HG03103 (cell line): ENCODE measurements at regions not wholly inside any gene's neighbourhood (a gene's known extent, or its start where the extent isn't known, plus 50 kb on each side); places are given as distances from the start of the nearest gene placed in this dataset.
"Not testable (repeated sequence)": the region's sequence is repeated elsewhere in the genome, so short reads cannot be mapped to it uniquely, and the experiment has no call there.

Experiments used
- ATAC-seq: cut with Tn5 transposase; IDR thresholded peaks from one replicate; pipeline ENCODE4 v1.9.1; 2021; ENCODE audit warnings: low read depth; ENCODE audit not compliant: unreplicated experiment

DNA sequence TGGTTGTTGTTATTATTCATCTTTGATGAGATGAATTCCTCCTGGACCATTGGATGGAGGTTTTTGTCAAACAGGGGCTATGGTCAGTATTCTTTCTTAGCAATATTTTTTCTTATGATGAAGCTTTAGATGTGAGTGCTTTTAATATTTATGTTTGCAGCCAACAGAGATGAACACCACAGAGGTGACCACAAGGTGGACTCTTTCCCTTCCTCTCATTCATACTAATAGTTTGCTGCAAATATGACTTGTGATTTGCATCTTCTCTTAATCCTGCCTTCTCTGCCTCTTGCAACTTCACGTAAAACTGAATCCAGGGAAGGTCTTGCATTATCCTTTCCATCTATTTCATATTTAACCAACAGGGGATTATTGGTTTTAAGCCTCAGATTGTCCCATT lies 473.1 kb upstream of the UBE2E2 start:
- ATAC-seq: no peak

DNA sequence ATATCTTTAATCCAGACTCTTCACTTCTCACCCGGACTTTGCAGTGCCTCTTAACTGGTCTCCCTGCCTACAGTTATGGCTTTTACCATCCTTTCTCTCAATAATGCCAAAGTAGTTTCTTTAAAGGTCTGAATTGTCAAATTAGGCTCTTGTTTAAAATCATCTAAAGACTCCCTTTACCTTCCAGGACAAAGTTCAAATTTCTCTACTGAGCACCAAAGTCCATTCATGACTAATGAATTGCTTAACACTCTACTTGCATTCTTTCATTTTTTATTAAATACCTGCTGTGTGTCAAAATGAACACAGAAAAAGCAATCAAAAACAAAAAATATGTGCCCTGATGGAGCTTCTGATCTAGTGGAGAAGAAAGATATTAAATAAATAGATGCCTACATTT lies 472.4 kb upstream of the UBE2E2 start:
- ATAC-seq: no peak

- ATAC-seq: no peak
Observed at GRCh38 chr3:22731901-22732300, 471.2 kb upstream of the UBE2E2 start.

- ATAC-seq: no peak
Observed at GRCh38 chr3:22732641-22733040, 470.5 kb upstream of the UBE2E2 start.

DNA sequence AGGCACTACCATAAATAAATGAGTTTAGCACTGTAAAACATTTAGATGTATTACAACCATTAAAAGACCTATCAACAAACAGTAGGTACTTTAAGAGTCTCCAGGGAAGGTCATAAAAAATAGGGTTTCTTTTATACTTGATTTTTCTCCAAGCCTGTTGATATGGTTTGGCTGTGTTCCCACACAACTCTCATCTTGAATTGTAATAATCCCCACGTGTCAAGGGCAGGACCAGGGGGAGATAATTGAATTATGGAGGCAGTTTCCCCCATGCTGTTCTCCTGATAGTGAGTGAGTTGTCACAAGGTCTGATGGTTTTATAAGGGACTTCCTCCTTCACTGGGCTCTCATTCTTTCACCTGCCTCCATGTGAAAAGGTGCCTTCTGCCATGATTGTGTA lies 468.9 kb upstream of the UBE2E2 start:
- no peak for ATAC-seq

DNA sequence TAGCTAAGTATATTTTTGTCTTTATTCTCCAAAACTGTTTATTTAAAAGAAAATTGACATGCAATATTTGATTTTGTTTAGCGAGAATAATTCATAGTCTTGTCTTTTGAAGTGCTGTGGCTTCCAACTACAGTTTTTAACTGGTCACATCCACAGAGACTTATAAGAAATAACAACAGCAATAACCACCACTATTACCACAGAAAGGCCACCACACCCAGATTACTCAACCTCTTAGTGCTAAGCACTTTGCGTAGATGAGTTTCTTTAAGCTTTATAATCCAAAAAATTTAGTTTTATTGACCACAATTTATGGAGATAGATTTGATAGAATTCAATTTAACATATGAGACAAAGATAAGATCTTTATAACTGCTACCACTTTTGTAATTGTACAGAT lies 468.4 kb upstream of the UBE2E2 start:
- no peak for ATAC-seq

DNA sequence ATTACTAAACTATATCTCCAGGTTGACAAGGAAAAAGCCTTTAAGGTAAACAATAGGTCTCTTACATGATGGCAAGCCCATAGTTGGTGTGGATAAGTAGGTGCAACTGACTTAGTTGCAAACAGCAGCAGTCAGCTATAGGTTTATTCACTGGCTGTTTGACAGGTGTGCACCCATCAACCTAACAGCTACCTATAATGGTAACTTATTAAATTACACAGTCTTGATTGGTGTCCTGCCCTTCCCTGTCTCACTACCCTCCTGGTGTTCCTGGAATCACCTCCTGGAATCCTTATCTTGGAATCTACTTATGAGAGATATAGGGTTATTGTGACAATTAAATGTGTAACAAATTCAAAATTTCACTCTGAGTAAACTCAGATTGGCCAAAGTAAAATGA lies 467.8 kb upstream of the UBE2E2 start:
- no peak for ATAC-seq

GRCh38 chr3:22743386-22743785 lies 459.7 kb upstream of the UBE2E2 start:
- not testable (repeated sequence) for ATAC-seq

- ATAC-seq: no peak
Observed at GRCh38 chr3:22745321-22745720, 457.8 kb upstream of the UBE2E2 start.

DNA sequence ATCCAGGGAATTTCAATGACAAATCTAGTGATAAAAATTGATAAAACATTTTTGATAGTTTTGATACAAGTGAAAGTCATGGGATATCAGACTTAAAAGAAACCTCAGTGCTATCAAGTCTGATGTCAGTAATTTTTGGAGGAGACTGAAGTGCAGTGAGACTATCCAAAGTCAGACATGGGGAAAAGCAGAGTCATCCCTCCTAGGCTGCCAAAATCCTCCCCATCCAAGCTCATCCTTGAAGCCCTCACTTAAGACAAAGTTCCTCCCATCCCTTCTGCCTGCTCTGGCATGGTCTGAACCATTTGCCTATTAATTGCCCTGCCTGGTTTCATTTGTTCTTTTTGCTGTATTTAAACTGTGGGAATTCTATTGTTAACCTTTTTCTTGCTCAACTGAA lies 456.9 kb upstream of the UBE2E2 start:
- no peak for ATAC-seq

GRCh38 chr3:22748453-22749045 lies 454.6 kb upstream of the UBE2E2 start:
- ATAC-seq: no peak

DNA sequence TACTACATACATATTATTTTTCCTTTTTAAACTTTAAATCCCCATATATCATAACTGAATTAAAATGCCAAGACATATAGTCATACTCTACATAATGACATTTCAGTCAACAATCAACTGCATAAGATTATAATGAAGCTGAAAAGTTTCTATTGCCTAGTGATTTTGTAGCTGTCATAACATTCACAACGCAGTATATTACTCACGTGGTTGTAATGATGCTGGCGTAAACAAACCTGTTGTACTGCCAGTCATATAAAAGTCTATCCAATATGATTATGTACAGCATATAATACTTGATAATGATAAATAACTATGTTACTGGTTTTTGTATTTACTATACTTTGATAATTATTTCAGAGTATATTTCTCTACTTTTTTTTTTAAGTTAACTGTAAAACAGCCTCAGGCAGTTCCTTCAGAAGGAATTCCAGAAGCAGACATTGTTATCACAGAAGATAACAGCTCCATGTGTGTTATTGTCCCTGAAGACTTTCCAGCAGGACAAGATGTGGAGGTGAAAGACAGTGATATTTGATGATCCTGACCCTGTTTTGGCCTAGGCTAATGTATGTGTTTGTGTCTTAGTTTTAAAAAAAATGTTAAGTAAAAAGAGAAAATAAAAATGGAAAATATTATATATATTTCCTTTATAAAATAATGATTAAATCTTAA lies 443.4 kb upstream of the UBE2E2 start:
- no peak for ATAC-seq

- ATAC-seq: no peak
Observed at GRCh38 chr3:22765679-22766078, 437.4 kb upstream of the UBE2E2 start.

DNA sequence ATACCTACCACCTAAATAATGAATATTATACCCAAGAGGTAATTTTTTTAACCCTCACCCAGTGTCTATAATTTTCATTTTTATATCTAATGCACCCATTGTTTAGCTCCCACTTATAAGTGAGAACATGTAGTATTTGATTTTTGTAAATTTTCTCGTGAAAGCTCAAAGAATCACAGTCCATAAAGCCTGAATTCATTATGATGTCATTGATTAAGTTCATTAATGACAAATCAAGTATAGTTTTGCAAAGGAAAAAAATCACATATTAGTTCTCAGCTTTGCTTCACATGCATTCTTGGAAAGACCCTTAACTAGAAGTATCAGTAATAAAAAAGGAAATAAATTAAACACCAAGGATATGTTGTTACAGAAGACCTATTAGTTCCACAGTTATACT lies 425.3 kb upstream of the UBE2E2 start:
- ATAC-seq: no peak

DNA sequence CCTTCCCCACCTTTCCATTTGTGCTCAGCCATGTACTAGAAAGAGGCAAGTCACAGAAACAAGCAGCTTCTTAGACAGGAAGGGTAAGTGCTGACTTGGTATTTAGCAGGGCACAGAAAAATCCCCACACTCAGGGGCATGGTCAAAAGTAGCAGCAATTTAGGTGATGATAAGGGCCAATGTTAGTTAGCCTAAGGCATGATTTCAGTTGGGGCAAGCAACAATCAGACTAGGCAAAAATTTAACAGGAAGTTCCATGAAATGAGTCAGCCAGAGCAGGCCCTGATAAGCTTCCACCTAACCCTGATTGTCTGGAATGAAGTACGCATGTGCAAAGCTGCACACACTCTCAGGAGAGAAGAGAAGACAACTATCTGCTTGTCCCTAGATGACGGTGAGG lies 423.4 kb upstream of the UBE2E2 start:
- no peak for ATAC-seq

- ATAC-seq: no peak
Observed at GRCh38 chr3:22792533-22792932, 410.6 kb upstream of the UBE2E2 start.

DNA sequence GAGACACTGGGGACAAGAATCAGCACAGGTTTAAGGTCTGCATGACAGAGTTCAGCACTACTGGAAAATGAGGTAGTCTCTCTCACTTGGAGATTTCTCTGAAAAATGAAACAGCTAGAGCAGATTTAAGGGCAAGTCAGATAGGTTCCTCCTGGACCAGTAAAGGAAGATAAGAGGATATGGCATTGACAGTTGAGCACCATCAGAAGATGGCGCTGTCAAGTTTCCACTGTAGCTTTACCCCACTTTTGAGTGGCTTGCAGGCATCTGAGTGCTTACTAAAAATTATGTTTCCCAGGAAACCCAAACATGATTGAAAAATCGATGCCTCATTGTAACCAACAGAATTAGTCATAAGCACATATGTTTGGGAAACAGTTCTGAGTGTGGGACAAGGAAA lies 407.2 kb upstream of the UBE2E2 start:
- ATAC-seq: no peak

DNA sequence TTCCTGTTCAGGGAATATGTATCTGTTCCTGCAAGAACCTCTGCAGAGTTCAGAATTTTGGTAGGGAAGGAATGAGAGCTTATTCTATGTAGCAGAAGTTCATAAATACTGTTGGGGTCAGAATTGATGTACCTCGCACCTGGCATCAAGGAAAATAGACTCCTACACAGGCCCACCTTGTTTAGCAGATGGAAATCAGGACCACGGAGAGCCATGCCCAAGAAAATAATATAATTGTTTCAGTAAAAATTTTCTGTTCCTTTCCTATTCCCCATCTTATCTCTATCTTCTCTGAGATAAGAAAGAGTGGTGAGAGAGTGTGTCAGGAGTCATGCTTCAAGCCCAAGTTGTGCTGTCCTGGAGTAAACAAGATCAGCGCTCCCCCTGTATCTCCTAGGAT lies 404.7 kb upstream of the UBE2E2 start:
- ATAC-seq: no peak

- no peak for ATAC-seq
Observed at GRCh38 chr3:22819209-22819608, 383.9 kb upstream of the UBE2E2 start.

DNA sequence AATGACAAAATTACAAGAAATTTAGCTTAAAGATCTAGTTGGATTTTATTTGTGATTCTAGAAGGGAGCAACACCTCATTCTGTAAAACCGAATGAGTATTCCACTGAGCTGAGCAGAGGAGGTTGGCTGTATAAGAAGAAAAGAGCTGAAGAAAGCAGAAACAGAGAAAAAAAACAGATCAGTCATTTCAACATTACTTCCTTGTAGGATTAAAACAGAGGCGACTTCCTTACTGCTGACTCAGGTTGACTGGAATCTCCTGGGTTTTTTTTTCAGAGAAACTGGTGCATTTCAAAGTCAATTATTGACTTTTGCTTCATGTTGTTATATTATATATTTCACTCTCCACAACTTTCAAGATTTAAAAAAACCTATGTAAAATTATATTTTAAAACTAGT lies 368.1 kb upstream of the UBE2E2 start:
- ATAC-seq: no peak

DNA sequence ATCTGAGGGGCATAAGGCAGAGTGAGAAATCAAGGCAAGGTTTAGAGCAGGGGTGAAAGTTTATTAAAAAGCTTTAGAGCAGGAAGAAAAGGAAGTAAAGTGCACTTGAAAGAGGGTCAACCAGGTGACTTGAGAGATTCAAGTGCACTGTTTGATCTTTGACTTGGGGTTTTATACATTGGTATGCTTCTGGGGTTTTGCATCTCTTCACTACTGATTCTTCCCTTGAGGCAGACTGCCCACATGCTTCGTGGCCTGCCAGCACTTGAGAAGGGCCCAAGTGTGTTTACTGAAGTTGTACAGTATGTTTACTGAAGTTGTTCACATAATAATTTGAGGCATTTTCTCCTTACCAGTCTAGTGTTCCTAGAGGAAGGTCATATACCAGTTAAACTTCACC lies 367.0 kb upstream of the UBE2E2 start:
- no peak for ATAC-seq

GRCh38 chr3:22843854-22844253 lies 359.3 kb upstream of the UBE2E2 start:
- no peak for ATAC-seq

DNA sequence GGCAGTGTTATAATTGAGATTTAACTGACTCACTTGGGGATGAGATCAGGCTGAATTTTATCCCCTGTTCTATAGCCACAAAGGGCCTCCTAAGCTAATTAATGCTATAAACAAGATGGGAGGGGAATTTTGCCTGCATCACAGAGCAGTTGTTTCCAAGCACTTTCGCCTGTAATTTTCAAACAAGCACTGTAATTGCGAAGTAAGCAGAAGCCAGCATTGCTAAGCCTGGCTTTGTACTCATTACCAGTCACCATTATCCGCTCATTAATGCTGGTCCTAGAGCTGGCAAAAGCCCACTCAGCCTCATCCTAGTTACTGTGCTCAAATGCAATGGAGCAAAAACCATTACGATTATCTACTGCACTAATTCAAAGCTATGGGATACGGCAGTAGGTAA lies 356.6 kb upstream of the UBE2E2 start:
- no peak for ATAC-seq
